IMR-90 (cell line): ENCODE measurements at regions not wholly inside any gene's neighbourhood (a gene's known extent, or its start where the extent isn't known, plus 50 kb on each side); places are given as distances from the start of the nearest gene placed in this dataset.

ENCODE experiments used
- ATAC-seq: fragments of 200-7000 bp; cut with Tn5 transposase; 2 replicates; pipeline ENCODE4 v1.9.1; 2020; ENCODE audit warnings: low read depth, mild to moderate bottlenecking, moderate library complexity
- BruUV-seq: library from RNA; stranded (reverse); fragments of 400-500 nt; replicated peaks from 2 replicates; lab custom pipeline; 2021; lab: Mats Ljungman, UMichigan
- CTCF ChIA-PET: fragments of 300-600 bp; formaldehyde crosslinking; extraction: SDS; loops from one replicate; lab custom pipeline; 2021; ENCODE audit warnings: antibody characterized with exemption; lab: Yijun Ruan, JAX
- POLR2A ChIA-PET: fragments of 300-600 bp; sonication (Branson Sonifier 250); formaldehyde crosslinking; loops from one replicate; lab custom pipeline; 2022; ENCODE audit warnings: antibody characterized with exemption; ENCODE audit not compliant: unreplicated experiment; lab: Charles Lee
- DNase-seq: peaks from one replicate; pipeline ENCODE4 v3.0.0; 2013
- H2AFZ ChIP-seq: replicated peaks from 2 replicates; pipeline ENCODE3; 2013; ENCODE audit warnings: low read length, mild to moderate bottlenecking; ENCODE audit not compliant: poor library complexity
- H2AK5ac ChIP-seq: 2 replicates; pipeline ENCODE4 v1.6.1; 2013; ENCODE audit warnings: low read depth, low read length, inconsistent platforms
- H2AK9ac ChIP-seq: replicated peaks from 2 replicates; pipeline ENCODE3; 2013; ENCODE audit warnings: mild to moderate bottlenecking, low read depth, low read length, moderate library complexity; ENCODE audit not compliant: poor library complexity
- H2BK120ac ChIP-seq: 2 replicates; pipeline ENCODE4 v1.6.1; 2013; ENCODE audit warnings: low read depth, low read length, inconsistent platforms
- H2BK15ac ChIP-seq: 3 replicates; pipeline ENCODE4 v1.6.1; 2013; ENCODE audit warnings: low read depth, low read length, inconsistent platforms
- H2BK20ac ChIP-seq: 2 replicates; pipeline ENCODE4 v1.6.1; 2013; ENCODE audit warnings: low read depth, mild to moderate bottlenecking, inconsistent platforms, low read length, moderate library complexity
- H2BK5ac ChIP-seq: 2 replicates; pipeline ENCODE4 v1.6.1; 2013; ENCODE audit warnings: mild to moderate bottlenecking, low read depth, low read length, inconsistent platforms; ENCODE audit not compliant: poor library complexity, severe bottlenecking
- H3K14ac ChIP-seq: replicated peaks from 2 replicates; pipeline ENCODE4 v1.6.1; 2013; ENCODE audit warnings: low read depth, low read length, inconsistent platforms
- H3K18ac ChIP-seq: 2 replicates; pipeline ENCODE4 v1.6.1; 2013; ENCODE audit warnings: low read depth, low read length, control low read depth
- H3K23ac ChIP-seq: 2 replicates; pipeline ENCODE4 v1.6.1; 2013; ENCODE audit warnings: low read depth, low read length, inconsistent platforms
- H3K27ac ChIP-seq: 2 replicates; pipeline ENCODE4 v1.5.1; 2013; ENCODE audit warnings: mild to moderate bottlenecking, control low read depth, low read length; ENCODE audit not compliant: insufficient read depth
- H3K27me3 ChIP-seq: 2 replicates; pipeline ENCODE4 v1.6.1; 2013; ENCODE audit warnings: low read length; ENCODE audit not compliant: control insufficient read depth, insufficient read depth
- H3K36me3 ChIP-seq: 2 replicates; pipeline ENCODE4 v1.6.1; 2013; ENCODE audit warnings: low read length, mixed read lengths; ENCODE audit not compliant: control insufficient read depth, insufficient read depth
- H3K4ac ChIP-seq: 2 replicates; pipeline ENCODE4 v1.6.1; 2013; ENCODE audit warnings: low read depth, low read length, inconsistent platforms
- H3K4me1 ChIP-seq: 2 replicates; pipeline ENCODE4 v1.6.1; 2013; ENCODE audit warnings: low read length, mixed read lengths; ENCODE audit not compliant: control insufficient read depth, insufficient read depth
- H3K4me2 ChIP-seq: 2 replicates; pipeline ENCODE4 v1.6.1; 2013; ENCODE audit warnings: low read depth, mild to moderate bottlenecking, control low read depth, low read length, moderate library complexity
- H3K4me3 ChIP-seq: 2 replicates; pipeline ENCODE4 v1.5.1; 2013; ENCODE audit warnings: low read depth, mild to moderate bottlenecking, control low read depth, low read length, moderate library complexity; ENCODE audit not compliant: insufficient read depth
- H3K56ac ChIP-seq: 2 replicates; pipeline ENCODE4 v1.6.1; 2013; ENCODE audit warnings: low read length, inconsistent platforms; ENCODE audit not compliant: insufficient read depth; ENCODE audit errors: extremely low read depth
- H3K79me1 ChIP-seq, 2 experiments: 2 replicates each; pipeline ENCODE4 v1.6.1; 2013; ENCODE audit warnings: low read length in 2 of 2, inconsistent platforms in 1 of 2, low read depth in 1 of 2
- H3K9ac ChIP-seq: 2 replicates; pipeline ENCODE4 v1.6.1; 2013; ENCODE audit warnings: low read depth, low read length, control low read depth
- H3K9me1 ChIP-seq: 2 replicates; pipeline ENCODE4 v1.6.1; 2013; ENCODE audit warnings: low read length, inconsistent platforms; ENCODE audit not compliant: insufficient read depth
- H3K9me3 ChIP-seq: 2 replicates; pipeline ENCODE4 v1.6.1; 2013; ENCODE audit warnings: low read length; ENCODE audit not compliant: control insufficient read depth, insufficient read depth
- H4K20me1 ChIP-seq: 2 replicates; pipeline ENCODE4 v1.6.1; 2013; ENCODE audit warnings: low read length, inconsistent platforms; ENCODE audit not compliant: insufficient read depth
- H4K5ac ChIP-seq: 2 replicates; pipeline ENCODE4 v1.6.1; 2013; ENCODE audit warnings: mild to moderate bottlenecking, low read depth, low read length, control low read depth
- H4K8ac ChIP-seq, 2 experiments: 2 replicates each; pipeline ENCODE4 v1.6.1; 2013; ENCODE audit warnings: low read depth in 2 of 2, low read length in 2 of 2, control low read depth in 1 of 2, inconsistent platforms in 1 of 2
- H4K91ac ChIP-seq: 2 replicates; pipeline ENCODE4 v1.6.1; 2013; ENCODE audit warnings: low read depth, low read length, inconsistent platforms; ENCODE audit not compliant: insufficient read depth
- BHLHE40 ChIP-seq: fragments of 150-350 bp; IDR thresholded peaks from 2 replicates; pipeline ENCODE4 v1.6.1; 2016; ENCODE audit warnings: mild to moderate bottlenecking, low read depth, low read length
- CEBPB ChIP-seq: IDR thresholded peaks from 2 replicates; pipeline ENCODE4 v1.6.1; 2012; ENCODE audit warnings: low read depth, low read length, improper control_type of control experiment
- CHD1 ChIP-seq: IDR thresholded peaks from 2 replicates; pipeline ENCODE4 v1.6.1; 2012; ENCODE audit warnings: low read depth, low read length, improper control_type of control experiment
- FOS ChIP-seq: fragments of 150-350 bp; IDR thresholded peaks from 2 replicates; pipeline ENCODE4 v1.6.1; 2016; ENCODE audit warnings: low read depth, low read length
- MAFK ChIP-seq: IDR thresholded peaks from 2 replicates; pipeline ENCODE4 v1.6.1; 2012; ENCODE audit warnings: low read depth, low read length, improper control_type of control experiment
- MAZ ChIP-seq: IDR thresholded peaks from 2 replicates; pipeline ENCODE4 v1.6.1; 2012; ENCODE audit warnings: low read depth, mild to moderate bottlenecking, low read length, improper control_type of control experiment, moderate library complexity, borderline replicate concordance
- MXI1 ChIP-seq: IDR thresholded peaks from 2 replicates; pipeline ENCODE4 v1.6.1; 2012; ENCODE audit warnings: low read depth, mild to moderate bottlenecking, low read length, moderate library complexity, borderline replicate concordance
- NFE2L2 ChIP-seq: fragments of 150-350 bp; IDR thresholded peaks from 2 replicates; pipeline ENCODE4 v1.6.1; 2016; ENCODE audit warnings: low read depth, mild to moderate bottlenecking, low read length
- POLR2A ChIP-seq: IDR thresholded peaks from 2 replicates; pipeline ENCODE4 v1.6.1; 2012; ENCODE audit warnings: mild to moderate bottlenecking, low read depth, low read length
- RAD21 ChIP-seq: IDR thresholded peaks from 2 replicates; pipeline ENCODE4 v1.6.1; 2012; ENCODE audit warnings: low read length, improper control_type of control experiment
- RCOR1 ChIP-seq: IDR thresholded peaks from 2 replicates; pipeline ENCODE4 v1.6.1; 2012; ENCODE audit warnings: mild to moderate bottlenecking, low read length, improper control_type of control experiment; ENCODE audit not compliant: insufficient replicate concordance
- RFX5 ChIP-seq: IDR thresholded peaks from 2 replicates; pipeline ENCODE4 v1.8.0; 2012; ENCODE audit warnings: low read depth, mild to moderate bottlenecking, low read length, moderate library complexity
- SMC3 ChIP-seq: fragments of 150-350 bp; IDR thresholded peaks from 2 replicates; pipeline ENCODE4 v1.6.1; 2016; ENCODE audit warnings: low read depth, mild to moderate bottlenecking, antibody characterized with exemption, low read length, moderate library complexity
- dilution Hi-C: fragments of 300-500 bp; cut with HindIII; formaldehyde crosslinking; loops from one replicate; pipeline ENCODE4 v1.14.3; 2018; ENCODE audit warnings: low sequenced_read_pairs; ENCODE audit not compliant: unreplicated experiment
- in situ Hi-C: fragments of 300-500 bp; cut with MboI; formaldehyde crosslinking; loops from 3 replicates; pipeline ENCODE4 v1.14.3; 2019; ENCODE audit warnings: low sequenced_read_pairs, inconsistent platforms, mixed read lengths
- intact Hi-C: fragments of 100-400 bp; cut with micrococcal nuclease; formaldehyde crosslinking; loops from 2 replicates; pipeline ENCODE4 v1.10.0; 2022
- TF ChIP-seq, protein P1 (sequence below): fragments of 150-350 bp; IDR thresholded peaks from 2 replicates; pipeline ENCODE4 v1.6.1; 2016; ENCODE audit warnings: low read depth, mild to moderate bottlenecking, low read length, moderate library complexity, borderline replicate concordance
- TF ChIP-seq, protein P2 (sequence below): conservative IDR thresholded peaks from 2 replicates; pipeline ENCODE4 v1.5.1; 2012; ENCODE audit warnings: mild to moderate bottlenecking, low read depth, low read length, improper control_type of control experiment
- TF ChIP-seq, protein P3 (sequence below): fragments of 150-350 bp; IDR thresholded peaks from 2 replicates; pipeline ENCODE4 v1.6.1; 2017; ENCODE audit warnings: mild to moderate bottlenecking, antibody characterized with exemption, low read length, low read depth

DNA sequence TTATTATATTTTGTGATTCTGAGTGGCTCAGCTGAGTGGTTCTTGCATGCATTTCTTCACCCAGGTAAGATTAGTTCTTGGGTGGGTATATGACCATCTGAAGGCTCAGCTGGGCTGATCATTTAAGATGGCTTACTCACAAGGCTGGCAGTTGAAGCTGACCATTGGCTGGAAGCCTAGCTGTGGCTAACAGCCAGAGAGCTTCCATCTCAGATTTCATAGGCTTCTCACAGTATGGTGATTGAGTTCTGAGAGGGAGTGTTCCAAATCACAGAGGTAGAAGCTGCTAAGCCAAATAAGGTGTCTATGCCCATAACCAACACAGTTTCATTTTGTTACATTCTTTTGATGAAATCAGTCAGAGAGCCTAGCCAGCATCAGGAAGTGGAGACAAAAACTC is 117.4 kb upstream of the RPRM start:
- H3K4ac ChIP-seq, result no peak overlapping the region
- no peak overlapping the region for H4K91ac ChIP-seq
- no peaks in the 10 kb centered on the region for H3K4me1 ChIP-seq
- H3K18ac ChIP-seq, result no peak overlapping the region
- no peak overlapping the region for H4K8ac ChIP-seq
- POLR2A ChIA-PET, result no interaction called here
- DNase-seq, result no peak
- no peak overlapping the region for H3K23ac ChIP-seq
- H2AFZ ChIP-seq, result no peak overlapping the region
- H3K27me3 ChIP-seq, result no peaks in the 10 kb centered on the region
- H3K27ac ChIP-seq, result no peak overlapping the region
- no peak overlapping the region for H2BK120ac ChIP-seq
- no peak overlapping the region for H2BK20ac ChIP-seq
- TF ChIP-seq, protein P1, sequence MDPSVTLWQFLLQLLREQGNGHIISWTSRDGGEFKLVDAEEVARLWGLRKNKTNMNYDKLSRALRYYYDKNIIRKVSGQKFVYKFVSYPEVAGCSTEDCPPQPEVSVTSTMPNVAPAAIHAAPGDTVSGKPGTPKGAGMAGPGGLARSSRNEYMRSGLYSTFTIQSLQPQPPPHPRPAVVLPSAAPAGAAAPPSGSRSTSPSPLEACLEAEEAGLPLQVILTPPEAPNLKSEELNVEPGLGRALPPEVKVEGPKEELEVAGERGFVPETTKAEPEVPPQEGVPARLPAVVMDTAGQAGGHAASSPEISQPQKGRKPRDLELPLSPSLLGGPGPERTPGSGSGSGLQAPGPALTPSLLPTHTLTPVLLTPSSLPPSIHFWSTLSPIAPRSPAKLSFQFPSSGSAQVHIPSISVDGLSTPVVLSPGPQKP, result no peak
- TF ChIP-seq RAD21 (no peak), MXI1 (no peak), CEBPB (no peak), BHLHE40 (no peak), MAFK (no peak), POLR2A (no peak), SMC3 (no peak), CHD1 (no peak), FOS (no peak), NFE2L2 (no peak), RCOR1 (no peak), RFX5 (no peak), MAZ (no peak)
- TF ChIP-seq, protein P2, sequence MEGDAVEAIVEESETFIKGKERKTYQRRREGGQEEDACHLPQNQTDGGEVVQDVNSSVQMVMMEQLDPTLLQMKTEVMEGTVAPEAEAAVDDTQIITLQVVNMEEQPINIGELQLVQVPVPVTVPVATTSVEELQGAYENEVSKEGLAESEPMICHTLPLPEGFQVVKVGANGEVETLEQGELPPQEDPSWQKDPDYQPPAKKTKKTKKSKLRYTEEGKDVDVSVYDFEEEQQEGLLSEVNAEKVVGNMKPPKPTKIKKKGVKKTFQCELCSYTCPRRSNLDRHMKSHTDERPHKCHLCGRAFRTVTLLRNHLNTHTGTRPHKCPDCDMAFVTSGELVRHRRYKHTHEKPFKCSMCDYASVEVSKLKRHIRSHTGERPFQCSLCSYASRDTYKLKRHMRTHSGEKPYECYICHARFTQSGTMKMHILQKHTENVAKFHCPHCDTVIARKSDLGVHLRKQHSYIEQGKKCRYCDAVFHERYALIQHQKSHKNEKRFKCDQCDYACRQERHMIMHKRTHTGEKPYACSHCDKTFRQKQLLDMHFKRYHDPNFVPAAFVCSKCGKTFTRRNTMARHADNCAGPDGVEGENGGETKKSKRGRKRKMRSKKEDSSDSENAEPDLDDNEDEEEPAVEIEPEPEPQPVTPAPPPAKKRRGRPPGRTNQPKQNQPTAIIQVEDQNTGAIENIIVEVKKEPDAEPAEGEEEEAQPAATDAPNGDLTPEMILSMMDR, result no peak
- TF ChIP-seq, protein P3, sequence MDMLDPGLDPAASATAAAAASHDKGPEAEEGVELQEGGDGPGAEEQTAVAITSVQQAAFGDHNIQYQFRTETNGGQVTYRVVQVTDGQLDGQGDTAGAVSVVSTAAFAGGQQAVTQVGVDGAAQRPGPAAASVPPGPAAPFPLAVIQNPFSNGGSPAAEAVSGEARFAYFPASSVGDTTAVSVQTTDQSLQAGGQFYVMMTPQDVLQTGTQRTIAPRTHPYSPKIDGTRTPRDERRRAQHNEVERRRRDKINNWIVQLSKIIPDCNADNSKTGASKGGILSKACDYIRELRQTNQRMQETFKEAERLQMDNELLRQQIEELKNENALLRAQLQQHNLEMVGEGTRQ, result no peak
- H3K79me1 ChIP-seq, result no peaks in the 10 kb centered on the region
- no TSS peak for BruUV-seq
- H2BK5ac ChIP-seq, result no peak overlapping the region
- CTCF ChIA-PET, result no interaction called here
- H2BK15ac ChIP-seq, result no peak overlapping the region
- H2AK9ac ChIP-seq, result no peak overlapping the region
- no peak overlapping the region for H4K5ac ChIP-seq
- no peak overlapping the region for H2AK5ac ChIP-seq
- no peaks in the 10 kb centered on the region for H4K20me1 ChIP-seq
- no peak overlapping the region for H3K14ac ChIP-seq
- peaks cover 8% of the 10 kb centered on the region for H3K9me3 ChIP-seq
- intact Hi-C loops (no loop called here), dilution Hi-C loops (no loop called here), in situ Hi-C loops (no loop called here)
- H3K9ac ChIP-seq, result no peak overlapping the region
- H3K4me2 ChIP-seq, result no peak overlapping the region
- H3K36me3 ChIP-seq, result no peaks in the 10 kb centered on the region
- H3K4me3 ChIP-seq, result no peak overlapping the region
- no peaks in the 10 kb centered on the region for H3K9me1 ChIP-seq
- no peak for ATAC-seq
- H3K56ac ChIP-seq, result no peak overlapping the region
